ENCODE measurements at regions not wholly inside any gene's neighbourhood (a gene's known extent, or its start where the extent isn't known, plus 50 kb on each side); places are given as distances from the start of the nearest gene placed in this dataset.

GRCh38 chr5:144072518-144072927, 97.9 kb downstream of the YIPF5 start:
- no peak for TF ChIP-seq CTCF (IDR thresholded peaks at IDR 0.05)
- no peak for TF ChIP-seq POLR2A (IDR thresholded peaks at IDR 0.05; ENCODE audit: low read depth)
